Panc1 (cell line): ENCODE measurements at regions not wholly inside any gene's neighbourhood (a gene's known extent, or its start where the extent isn't known, plus 50 kb on each side); places are given as distances from the start of the nearest gene placed in this dataset.

ENCODE experiments used
- ATAC-seq: fragments of 200-7000 bp; cut with Tn5 transposase; 2 replicates; pipeline ENCODE4 v1.9.1; 2020; ENCODE audit warnings: mild to moderate bottlenecking, moderate library complexity
- BruUV-seq: library from RNA; stranded (reverse); fragments of 400-500 nt; replicated peaks from 2 replicates; lab custom pipeline; 2021; lab: Mats Ljungman, UMichigan
- CTCF ChIA-PET: fragments of 300-600 bp; sonication (Branson Sonifier 250); formaldehyde crosslinking; loops from one replicate; lab custom pipeline; 2022; ENCODE audit warnings: antibody characterized with exemption; lab: Charles Lee
- POLR2A ChIA-PET: fragments of 300-600 bp; sonication (Branson Sonifier 250); formaldehyde crosslinking; loops from one replicate; lab custom pipeline; 2022; ENCODE audit warnings: antibody characterized with exemption; lab: Charles Lee
- DNase-seq: peaks from one replicate; pipeline ENCODE4 v3.0.0-alpha.2; 2010; ENCODE audit warnings: low read depth, low spot score
- H3K27ac ChIP-seq: 2 replicates; pipeline ENCODE4 v1.5.1; 2011; ENCODE audit warnings: mild to moderate bottlenecking, low read length, inconsistent platforms
- H3K27me3 ChIP-seq: fragments of 200-500 bp; sonication (Bioruptor generic); 2 replicates; pipeline ENCODE4 v1.6.0; 2014; ENCODE audit warnings: low read length, inconsistent platforms; ENCODE audit not compliant: control insufficient read depth, insufficient read depth
- H3K36me3 ChIP-seq: fragments of 200-500 bp; sonication (Bioruptor generic); 2 replicates; pipeline ENCODE4 v1.5.1; 2014; ENCODE audit warnings: inconsistent platforms, mild to moderate bottlenecking, low read length, moderate library complexity; ENCODE audit not compliant: control insufficient read depth, insufficient read depth
- H3K4me1 ChIP-seq: 2 replicates; pipeline ENCODE4 v1.5.1; 2011; ENCODE audit warnings: inconsistent platforms, mild to moderate bottlenecking, low read length, moderate library complexity; ENCODE audit not compliant: control insufficient read depth, insufficient read depth
- H3K4me3 ChIP-seq, 2 experiments: 2 replicates each; pipeline ENCODE4 v1.5.1; 2011 to 2012; ENCODE audit warnings: low read depth in 2 of 2, low read length in 2 of 2, mild to moderate bottlenecking in 2 of 2, inconsistent platforms in 1 of 2, moderate library complexity in 1 of 2
- H3K9me3 ChIP-seq: fragments of 200-500 bp; sonication (Bioruptor generic); 2 replicates; pipeline ENCODE4 v1.5.1; 2014; ENCODE audit warnings: low read depth, mild to moderate bottlenecking, inconsistent platforms, low read length, moderate library complexity; ENCODE audit not compliant: control insufficient read depth, insufficient read depth
- POLR2AphosphoS5 ChIP-seq: IDR thresholded peaks from 2 replicates; pipeline ENCODE4 v1.6.1; 2012; ENCODE audit warnings: mild to moderate bottlenecking, low read depth, low read length, moderate library complexity
- SIN3A ChIP-seq: IDR thresholded peaks from 2 replicates; pipeline ENCODE4 v1.6.1; 2012; ENCODE audit warnings: low read depth, mild to moderate bottlenecking, low read length, moderate library complexity, borderline replicate concordance; ENCODE audit not compliant: insufficient read depth
- TCF7L2 ChIP-seq: IDR thresholded peaks from 2 replicates; pipeline ENCODE4 v1.6.1; 2011; ENCODE audit warnings: mild to moderate bottlenecking, low read depth, low read length, inconsistent platforms
- in situ Hi-C: cut with HindIII; loops from 2 replicates; pipeline ENCODE4 v1.10.0; 2016; ENCODE audit warnings: low sequenced_read_pairs, low pct_unique_long_range_greater_than_20kb
- intact Hi-C: fragments of 100-400 bp; cut with micrococcal nuclease; formaldehyde crosslinking; loops from one replicate; pipeline ENCODE4 v1.10.0; 2022; ENCODE audit not compliant: unreplicated experiment
- TF ChIP-seq, protein P1 (sequence below): fragments of 450-650 bp; IDR thresholded peaks from 2 replicates; pipeline ENCODE4 v1.5.1; 2017; ENCODE audit warnings: mild to moderate bottlenecking
- TF ChIP-seq, protein P2 (sequence below), 2 experiments: IDR thresholded peaks; 2 replicates each; pipeline ENCODE4 v1.6.1; 2011 to 2012; ENCODE audit warnings: low read depth in 2 of 2, control low read depth in 1 of 2, low read length in 1 of 2, mild to moderate bottlenecking in 1 of 2, moderate library complexity in 1 of 2; ENCODE audit not compliant: insufficient read depth in 1 of 2

DNA sequence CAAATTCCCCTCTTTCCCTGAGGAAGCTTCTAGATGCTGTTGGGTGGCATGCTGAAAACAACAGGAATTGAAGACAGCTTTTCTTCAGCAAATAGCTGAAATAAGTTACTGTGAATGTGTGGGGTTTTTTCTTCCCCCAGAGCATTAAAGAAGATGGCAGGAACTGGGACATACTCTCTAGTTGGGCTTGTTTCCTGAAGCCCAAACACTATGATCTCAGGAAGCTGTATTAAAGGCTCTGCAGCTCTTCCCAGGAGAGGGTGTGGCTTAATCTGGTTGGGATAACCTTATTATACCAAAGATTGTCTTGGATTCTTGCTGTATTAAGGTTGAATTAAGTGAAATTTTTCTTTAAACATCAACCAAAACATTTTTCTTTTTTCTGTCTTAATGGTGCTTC, 64.9 kb upstream of the LMO4 start:
- Histone ChIP-seq H3K4me3 (no peak overlapping the region), H3K9me3 (no peaks in the 10 kb centered on the region), H3K36me3 (no peaks in the 10 kb centered on the region), H3K27me3 (peaks cover 21% of the 10 kb centered on the region), H3K27ac (no peak overlapping the region), H3K4me1 (no peaks in the 10 kb centered on the region)
- TF ChIP-seq, protein P1, sequence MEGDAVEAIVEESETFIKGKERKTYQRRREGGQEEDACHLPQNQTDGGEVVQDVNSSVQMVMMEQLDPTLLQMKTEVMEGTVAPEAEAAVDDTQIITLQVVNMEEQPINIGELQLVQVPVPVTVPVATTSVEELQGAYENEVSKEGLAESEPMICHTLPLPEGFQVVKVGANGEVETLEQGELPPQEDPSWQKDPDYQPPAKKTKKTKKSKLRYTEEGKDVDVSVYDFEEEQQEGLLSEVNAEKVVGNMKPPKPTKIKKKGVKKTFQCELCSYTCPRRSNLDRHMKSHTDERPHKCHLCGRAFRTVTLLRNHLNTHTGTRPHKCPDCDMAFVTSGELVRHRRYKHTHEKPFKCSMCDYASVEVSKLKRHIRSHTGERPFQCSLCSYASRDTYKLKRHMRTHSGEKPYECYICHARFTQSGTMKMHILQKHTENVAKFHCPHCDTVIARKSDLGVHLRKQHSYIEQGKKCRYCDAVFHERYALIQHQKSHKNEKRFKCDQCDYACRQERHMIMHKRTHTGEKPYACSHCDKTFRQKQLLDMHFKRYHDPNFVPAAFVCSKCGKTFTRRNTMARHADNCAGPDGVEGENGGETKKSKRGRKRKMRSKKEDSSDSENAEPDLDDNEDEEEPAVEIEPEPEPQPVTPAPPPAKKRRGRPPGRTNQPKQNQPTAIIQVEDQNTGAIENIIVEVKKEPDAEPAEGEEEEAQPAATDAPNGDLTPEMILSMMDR = no peak
- TF ChIP-seq, protein P2, sequence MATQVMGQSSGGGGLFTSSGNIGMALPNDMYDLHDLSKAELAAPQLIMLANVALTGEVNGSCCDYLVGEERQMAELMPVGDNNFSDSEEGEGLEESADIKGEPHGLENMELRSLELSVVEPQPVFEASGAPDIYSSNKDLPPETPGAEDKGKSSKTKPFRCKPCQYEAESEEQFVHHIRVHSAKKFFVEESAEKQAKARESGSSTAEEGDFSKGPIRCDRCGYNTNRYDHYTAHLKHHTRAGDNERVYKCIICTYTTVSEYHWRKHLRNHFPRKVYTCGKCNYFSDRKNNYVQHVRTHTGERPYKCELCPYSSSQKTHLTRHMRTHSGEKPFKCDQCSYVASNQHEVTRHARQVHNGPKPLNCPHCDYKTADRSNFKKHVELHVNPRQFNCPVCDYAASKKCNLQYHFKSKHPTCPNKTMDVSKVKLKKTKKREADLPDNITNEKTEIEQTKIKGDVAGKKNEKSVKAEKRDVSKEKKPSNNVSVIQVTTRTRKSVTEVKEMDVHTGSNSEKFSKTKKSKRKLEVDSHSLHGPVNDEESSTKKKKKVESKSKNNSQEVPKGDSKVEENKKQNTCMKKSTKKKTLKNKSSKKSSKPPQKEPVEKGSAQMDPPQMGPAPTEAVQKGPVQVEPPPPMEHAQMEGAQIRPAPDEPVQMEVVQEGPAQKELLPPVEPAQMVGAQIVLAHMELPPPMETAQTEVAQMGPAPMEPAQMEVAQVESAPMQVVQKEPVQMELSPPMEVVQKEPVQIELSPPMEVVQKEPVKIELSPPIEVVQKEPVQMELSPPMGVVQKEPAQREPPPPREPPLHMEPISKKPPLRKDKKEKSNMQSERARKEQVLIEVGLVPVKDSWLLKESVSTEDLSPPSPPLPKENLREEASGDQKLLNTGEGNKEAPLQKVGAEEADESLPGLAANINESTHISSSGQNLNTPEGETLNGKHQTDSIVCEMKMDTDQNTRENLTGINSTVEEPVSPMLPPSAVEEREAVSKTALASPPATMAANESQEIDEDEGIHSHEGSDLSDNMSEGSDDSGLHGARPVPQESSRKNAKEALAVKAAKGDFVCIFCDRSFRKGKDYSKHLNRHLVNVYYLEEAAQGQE (IDR thresholded peaks at IDR 0.05; ENCODE audit: insufficient read depth in 1 of 2, low read depth in 2 of 2, low read length in 1 of 2) = no peak
- no peak for TF ChIP-seq TCF7L2
- no peak for TF ChIP-seq SIN3A
- no peak for TF ChIP-seq POLR2AphosphoS5
- ATAC-seq (no peak), DNase-seq (no peak)
- CTCF ChIA-PET = no interaction called here
- in situ Hi-C loops (no loop called here), intact Hi-C loops (loop anchor here (10.0 kb wide), 1 partner anchor 99 kb away; no protein-coding TSS in a partner anchor)
- no TSS peak for BruUV-seq
- POLR2A ChIA-PET = no interaction called here

- DNase-seq = no peak
- intact Hi-C loops = loop anchor here (10.0 kb wide), 1 partner anchor 100 kb away; no protein-coding TSS in a partner anchor
- no peak for TF ChIP-seq SIN3A
- no peak for TF ChIP-seq TCF7L2
- no peak for ATAC-seq
- no peaks in the 10 kb centered on the region for H3K36me3 ChIP-seq
- no TSS peak for BruUV-seq
- peaks cover 21% of the 10 kb centered on the region for H3K27me3 ChIP-seq
- H3K4me3 ChIP-seq = no peak overlapping the region
- no peaks in the 10 kb centered on the region for H3K9me3 ChIP-seq
- H3K27ac ChIP-seq = no peak overlapping the region
- in situ Hi-C loops = no loop called here
- ChIA-PET CTCF (no interaction called here), POLR2A (no interaction called here)
- no peaks in the 10 kb centered on the region for H3K4me1 ChIP-seq
Observed at GRCh38 chr1:87264976-87265375, 63.7 kb upstream of the LMO4 start.

GRCh38 chr1:87265786-87266185, 62.9 kb upstream of the LMO4 start:
- H3K36me3 ChIP-seq = no peaks in the 10 kb centered on the region
- no peak overlapping the region for H3K4me3 ChIP-seq
- DNase-seq (no peak), ATAC-seq (no peak)
- in situ Hi-C loops (no loop called here), intact Hi-C loops (loop anchor here (10.0 kb wide), 1 partner anchor 101 kb away; no protein-coding TSS in a partner anchor)
- H3K9me3 ChIP-seq = no peaks in the 10 kb centered on the region
- POLR2A ChIA-PET = no interaction called here
- CTCF ChIA-PET = no interaction called here
- no TSS peak for BruUV-seq
- no peak overlapping the region for H3K27ac ChIP-seq
- peaks cover 21% of the 10 kb centered on the region for H3K27me3 ChIP-seq
- TF ChIP-seq TCF7L2 (no peak), SIN3A (no peak), POLR2AphosphoS5 (no peak)
- TF ChIP-seq, protein P1 = no peak
- TF ChIP-seq, protein P2 (IDR thresholded peaks at IDR 0.05; ENCODE audit: insufficient read depth in 1 of 2, low read depth in 2 of 2, low read length in 1 of 2) = no peak
- no peaks in the 10 kb centered on the region for H3K4me1 ChIP-seq
